ENCODE measurements at regions not wholly inside any gene's neighbourhood (a gene's known extent, or its start where the extent isn't known, plus 50 kb on each side); places are given as distances from the start of the nearest gene placed in this dataset.

- TF ChIP-seq POLR2AphosphoS5 (IDR thresholded peaks at IDR 0.05; ENCODE audit: insufficient read depth, low read depth, low read length) (no peak), CTCF (IDR thresholded peaks at IDR 0.05; ENCODE audit: extremely low read depth in 1 of 2, insufficient read depth in 1 of 2, low read depth in 1 of 2, low read length in 2 of 2) (no peak), FOS (IDR thresholded peaks at IDR 0.05; ENCODE audit: borderline replicate concordance, insufficient read depth, low read length) (no peak), POLR2A (IDR thresholded peaks at IDR 0.05; ENCODE audit: low read depth, low read length) (no peak), EZH2 (IDR thresholded peaks at IDR 0.05; ENCODE audit: borderline replicate concordance, low read depth, low read length, severe bottlenecking) (no peak), JUN (IDR thresholded peaks at IDR 0.05; ENCODE audit: borderline replicate concordance, insufficient read depth, insufficient read length, low read depth) (no peak), MAX (IDR thresholded peaks at IDR 0.05; ENCODE audit: insufficient read depth, insufficient read length) (no peak), GATA2 (IDR thresholded peaks at IDR 0.05; ENCODE audit: insufficient read depth, insufficient read length, low read depth, low read length) (no peak)
These were observed 580.7 kb upstream of the ZNF337 start for GRCh38 chr20:26277339-26277738.
